HPDE6-E6E7 (cell line): ENCODE measurements at regions not wholly inside any gene's neighbourhood (a gene's known extent, or its start where the extent isn't known, plus 50 kb on each side); places are given as distances from the start of the nearest gene placed in this dataset.

Source experiments
- DNase-seq: peaks from one replicate; pipeline ENCODE4 v3.0.0; 2011; ENCODE audit warnings: missing footprints; ENCODE audit errors: extremely low spot score

GRCh38 chr9:78563269-78563668 is 266.3 kb downstream of the PSAT1 start:
- DNase-seq: no peak

DNA sequence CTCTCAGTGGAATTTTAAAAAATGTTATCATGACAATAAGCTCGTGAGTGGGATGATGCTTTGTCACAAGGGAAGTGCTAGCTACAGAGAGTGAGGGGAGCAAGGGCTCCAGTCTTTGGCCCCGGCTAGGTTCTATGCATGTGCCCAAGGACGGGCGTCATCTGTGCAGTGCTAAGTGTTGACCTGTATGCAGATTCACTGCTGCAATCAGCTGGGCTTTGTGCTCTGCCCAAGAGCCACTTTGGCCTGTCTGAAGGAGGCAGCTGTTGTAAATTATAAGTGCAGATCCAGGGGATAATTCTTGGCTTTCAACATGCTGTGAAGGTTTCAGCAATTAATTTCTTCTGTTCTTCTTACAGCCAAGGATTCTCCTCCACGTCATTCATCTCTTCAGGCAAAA is 268.6 kb downstream of the PSAT1 start:
- DNase-seq: no peak

- no peak for DNase-seq
These were observed 269.6 kb downstream of the PSAT1 start for GRCh38 chr9:78566521-78566920.

GRCh38 chr9:78566948-78567675 is 270.2 kb downstream of the PSAT1 start:
- peak; percentile 13 for DNase-seq

DNA sequence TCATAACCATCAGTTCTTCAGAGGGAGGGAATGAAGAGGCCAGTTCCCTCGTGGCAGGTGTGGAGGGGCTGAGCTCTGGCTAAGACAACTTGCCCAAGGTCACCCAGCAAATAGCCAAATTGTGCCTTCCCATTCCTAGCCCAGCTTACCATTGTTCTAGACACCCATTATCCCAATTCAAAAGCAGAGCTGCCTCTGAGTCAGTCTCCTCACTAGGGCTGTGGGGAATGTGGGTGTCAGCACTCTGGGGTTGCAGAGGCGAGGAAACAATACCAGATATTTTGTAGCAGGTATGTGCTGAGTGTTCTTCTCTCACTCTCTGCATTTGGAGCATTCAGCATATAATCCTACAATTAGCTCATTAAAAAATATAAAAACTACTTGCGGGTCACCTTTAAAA is 270.8 kb downstream of the PSAT1 start:
- no peak for DNase-seq

DNA sequence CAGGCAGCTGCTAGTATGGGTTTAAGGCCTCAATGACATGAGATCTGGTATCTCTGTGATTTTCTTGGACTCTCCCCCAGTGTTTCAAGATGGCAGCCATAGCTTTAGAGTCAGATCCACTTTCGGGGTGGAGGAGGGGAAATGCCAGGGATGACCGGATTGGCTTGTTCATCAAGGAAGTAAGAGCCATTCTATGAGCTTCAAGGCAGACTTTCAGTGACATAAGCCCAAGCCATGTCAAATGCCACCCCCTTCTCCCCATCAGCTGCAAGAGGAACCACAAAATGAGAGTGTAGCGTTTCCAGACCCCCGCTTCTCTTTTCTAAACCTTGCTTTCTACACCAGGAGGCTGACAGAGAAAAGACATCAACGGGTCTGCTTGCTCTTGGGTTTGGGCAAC is 271.8 kb downstream of the PSAT1 start:
- no peak for DNase-seq

GRCh38 chr9:78572266-78572665 is 275.3 kb downstream of the PSAT1 start:
- no peak for DNase-seq

GRCh38 chr9:78573205-78573604 is 276.3 kb downstream of the PSAT1 start:
- DNase-seq: no peak

GRCh38 chr9:78573669-78574068 is 276.7 kb downstream of the PSAT1 start:
- DNase-seq: no peak

- no peak for DNase-seq
These were observed 277.6 kb downstream of the PSAT1 start for GRCh38 chr9:78574354-78575045.

- DNase-seq: no peak
These were observed 278.2 kb downstream of the PSAT1 start for GRCh38 chr9:78575081-78575480.

DNA sequence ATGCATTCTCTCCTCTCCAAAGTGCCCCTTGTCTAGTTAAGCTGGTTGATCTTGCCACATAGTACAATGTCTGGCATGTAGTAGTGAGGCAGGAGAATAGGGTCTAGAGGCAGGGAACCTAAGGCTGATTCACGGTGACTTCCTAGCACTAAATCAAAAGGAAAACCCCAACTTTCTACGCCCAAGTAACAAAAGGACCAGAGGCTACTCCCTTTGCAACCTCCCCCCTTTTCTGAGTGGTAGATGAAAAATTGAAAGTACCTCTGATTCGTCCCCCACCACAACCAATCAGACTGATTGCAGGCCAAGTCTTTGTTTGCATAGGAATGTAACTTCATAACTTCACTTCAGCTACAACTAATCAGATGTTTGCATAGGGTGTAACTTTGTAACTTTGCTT is 278.8 kb downstream of the PSAT1 start:
- DNase-seq: no peak

DNA sequence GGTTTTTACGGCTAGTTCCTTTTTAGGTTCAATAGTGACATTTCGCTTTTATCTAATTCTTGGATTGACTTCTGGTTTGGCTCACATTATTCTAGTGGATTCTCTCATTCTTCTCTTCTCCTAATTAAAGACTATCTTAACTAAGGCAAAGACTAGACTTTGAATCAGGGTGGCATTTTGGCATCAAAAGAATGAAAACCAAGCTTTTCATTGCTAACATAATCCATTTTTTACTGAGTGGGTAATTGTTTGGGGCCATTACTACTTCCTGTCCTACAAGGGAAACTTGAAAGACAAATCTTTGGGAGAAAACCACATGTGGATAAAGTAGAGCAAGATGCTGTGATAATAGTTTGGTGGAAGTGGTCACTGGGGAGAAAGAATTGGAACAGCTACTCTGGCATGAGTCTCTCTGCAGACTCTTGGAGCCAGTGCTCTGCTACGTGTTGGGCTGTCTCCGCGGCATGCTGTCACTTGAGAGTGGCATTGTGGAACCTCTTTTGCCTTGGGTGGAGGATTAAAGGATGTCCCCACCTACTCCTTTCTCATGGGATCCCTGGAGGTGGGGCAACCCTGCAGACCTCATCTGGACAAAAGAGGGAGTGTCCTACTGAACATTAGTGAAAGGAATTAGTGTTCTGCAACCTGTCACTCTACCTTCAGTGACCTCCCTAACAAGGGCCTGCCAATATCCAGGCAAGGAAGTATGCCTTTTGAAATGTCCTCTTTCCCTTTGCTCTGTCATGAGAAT is 280.4 kb downstream of the PSAT1 start:
- DNase-seq: no peak

DNA sequence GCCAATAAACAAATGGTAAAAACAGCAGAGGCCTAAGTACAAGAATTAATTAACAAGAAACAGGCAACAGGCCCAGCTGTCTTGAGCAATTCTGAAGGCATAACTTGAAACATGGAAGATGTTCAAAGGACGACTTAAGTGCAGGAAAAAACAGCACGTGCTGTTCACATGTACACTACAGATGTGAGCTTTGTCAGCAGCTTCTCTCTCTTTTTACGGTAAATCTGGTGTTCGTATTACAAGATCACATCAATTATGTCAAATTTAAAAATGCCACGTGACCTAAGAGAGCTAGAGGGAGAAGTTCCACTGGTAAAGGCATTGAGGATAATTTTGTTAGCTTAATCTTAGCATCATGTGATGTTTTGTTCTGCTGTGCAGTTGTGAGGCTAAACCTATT is 281.1 kb downstream of the PSAT1 start:
- no peak for DNase-seq

GRCh38 chr9:78582821-78583220 is 285.9 kb downstream of the PSAT1 start:
- DNase-seq: no peak

DNA sequence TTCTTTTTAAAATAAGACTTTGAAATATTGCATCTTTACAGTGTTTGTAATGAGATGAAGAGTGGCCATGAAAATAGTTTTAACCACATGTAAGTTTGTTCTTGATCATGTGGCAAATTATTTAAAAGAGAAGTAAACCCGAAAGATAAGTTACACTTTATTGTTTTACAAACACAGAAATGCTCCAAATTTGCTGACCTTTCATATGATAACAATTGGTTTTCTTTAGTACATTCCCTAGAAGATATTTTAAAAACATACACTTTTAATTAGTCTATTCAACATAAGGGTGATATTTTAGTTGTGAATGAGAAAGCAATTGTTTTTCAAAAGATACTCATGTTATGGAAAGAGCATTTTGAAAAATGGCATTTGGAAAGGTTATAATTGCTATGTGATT is 287.7 kb downstream of the PSAT1 start:
- no peak for DNase-seq

GRCh38 chr9:78585909-78586308 is 289.0 kb downstream of the PSAT1 start:
- no peak for DNase-seq

DNA sequence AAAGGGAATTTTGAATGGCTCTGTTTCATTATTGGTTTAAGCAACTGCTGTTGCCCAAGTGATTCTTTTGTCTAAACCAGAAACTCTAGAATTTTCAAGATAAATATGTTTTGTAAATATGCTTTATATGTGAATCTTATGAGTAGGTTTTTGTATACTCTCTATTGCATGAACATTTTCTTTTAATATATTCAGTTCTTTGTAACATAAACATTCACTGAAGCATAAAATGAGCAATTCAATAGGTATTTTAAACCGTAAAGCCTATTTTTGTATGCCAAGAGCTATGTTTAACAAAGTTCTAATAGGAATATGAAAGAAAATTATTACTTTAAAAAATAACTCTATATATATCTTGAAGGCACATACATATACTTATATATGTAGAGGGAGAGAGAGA is 293.1 kb downstream of the PSAT1 start:
- DNase-seq: no peak

GRCh38 chr9:78592811-78593210 is 295.9 kb downstream of the PSAT1 start:
- DNase-seq: no peak

DNA sequence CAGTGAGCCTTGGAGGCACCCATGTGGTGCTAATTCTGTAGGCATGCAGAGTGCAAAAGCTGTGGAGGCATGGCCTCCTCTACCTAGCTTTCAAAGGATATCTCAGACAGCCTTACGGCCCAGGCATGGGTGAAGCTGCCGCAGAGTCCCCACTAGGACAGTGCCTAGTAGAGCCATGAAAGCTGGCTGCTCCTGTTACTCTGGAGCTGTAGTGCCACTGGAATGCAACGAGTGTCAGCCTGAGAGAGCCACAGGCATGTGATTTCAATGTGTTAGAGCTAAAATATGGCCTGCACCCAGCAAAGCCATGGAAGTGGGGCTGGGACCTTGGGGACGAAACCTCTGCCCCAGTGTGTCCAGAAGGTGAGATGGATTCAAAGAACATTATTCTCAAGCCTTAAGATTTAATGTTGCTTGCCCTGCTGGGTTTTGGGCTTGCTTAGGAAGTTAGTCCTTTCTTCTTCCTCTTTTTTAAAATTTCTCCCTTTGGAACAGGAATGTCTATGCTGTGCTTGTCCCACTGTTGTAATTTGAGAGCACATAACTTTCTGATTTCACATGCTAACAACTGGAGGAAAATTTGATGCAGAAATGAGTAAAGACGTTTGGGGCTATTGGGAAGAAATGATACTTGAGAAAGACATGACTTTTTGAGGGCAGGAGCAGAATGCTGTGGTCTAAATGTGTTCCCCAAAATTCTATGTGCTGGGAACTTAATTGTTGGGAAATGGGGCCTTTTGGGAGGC is 298.4 kb downstream of the PSAT1 start:
- no peak for DNase-seq

- no peak for DNase-seq
These were observed 299.4 kb downstream of the PSAT1 start for GRCh38 chr9:78596346-78596745.

DNA sequence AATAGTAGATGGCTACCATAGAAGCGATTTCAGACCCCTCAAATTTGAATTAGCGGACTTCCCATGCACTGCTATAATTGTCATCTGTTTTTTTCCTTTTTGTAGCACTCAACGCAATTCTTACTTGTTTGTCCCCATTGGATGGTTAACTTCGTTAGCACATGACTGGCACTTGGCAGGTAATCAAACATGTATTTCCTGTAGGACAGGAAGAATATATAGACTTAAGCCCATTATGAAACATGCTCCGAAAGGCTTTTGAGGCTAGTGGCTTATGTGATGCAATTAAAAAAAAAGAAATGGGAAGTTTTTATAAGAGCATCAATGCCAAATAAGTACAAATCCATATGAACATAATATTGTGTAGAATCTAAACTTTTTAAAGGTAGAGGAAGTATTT is 301.2 kb downstream of the PSAT1 start:
- DNase-seq: no peak
